HG03196 (cell line): ENCODE measurements at regions not wholly inside any gene's neighbourhood (a gene's known extent, or its start where the extent isn't known, plus 50 kb on each side); places are given as distances from the start of the nearest gene placed in this dataset.

Experiments used
- ATAC-seq: cut with Tn5 transposase; IDR thresholded peaks from one replicate; pipeline ENCODE4 v1.9.1; 2021; ENCODE audit not compliant: unreplicated experiment

- ATAC-seq, result no peak
Measured at GRCh38 chr2:185145316-185146121, 547.2 kb downstream of the ZNF804A start.

- no peak for ATAC-seq
Measured at GRCh38 chr2:185147361-185147760, 549.0 kb downstream of the ZNF804A start.

GRCh38 chr2:185152186-185152585 is 553.9 kb downstream of the ZNF804A start:
- ATAC-seq, result no peak

GRCh38 chr2:185161701-185162100 is 563.4 kb downstream of the ZNF804A start:
- ATAC-seq, result no peak

GRCh38 chr2:185174353-185174752 is 564.3 kb upstream of the FSIP2 start:
- no peak for ATAC-seq

- ATAC-seq, result no peak
Measured at GRCh38 chr2:185179743-185180142, 558.9 kb upstream of the FSIP2 start.

GRCh38 chr2:185181901-185182300 is 556.7 kb upstream of the FSIP2 start:
- ATAC-seq, result no peak

- no peak for ATAC-seq
Measured at GRCh38 chr2:185185044-185185443, 553.6 kb upstream of the FSIP2 start.

GRCh38 chr2:185187421-185187820 is 551.2 kb upstream of the FSIP2 start:
- ATAC-seq, result no peak

- ATAC-seq, result no peak
Measured at GRCh38 chr2:185188656-185189055, 549.9 kb upstream of the FSIP2 start.

GRCh38 chr2:185201063-185201462 is 537.5 kb upstream of the FSIP2 start:
- no peak for ATAC-seq

GRCh38 chr2:185202381-185202780 is 536.2 kb upstream of the FSIP2 start:
- ATAC-seq, result no peak

- ATAC-seq, result no peak
Measured at GRCh38 chr2:185202945-185203528, 535.6 kb upstream of the FSIP2 start.

- ATAC-seq, result no peak
Measured at GRCh38 chr2:185208261-185208660, 530.3 kb upstream of the FSIP2 start.

- no peak for ATAC-seq
Measured at GRCh38 chr2:185215497-185215896, 523.1 kb upstream of the FSIP2 start.

- no peak for ATAC-seq
Measured at GRCh38 chr2:185219981-185220380, 518.6 kb upstream of the FSIP2 start.

GRCh38 chr2:185222311-185222710 is 516.3 kb upstream of the FSIP2 start:
- ATAC-seq, result no peak

GRCh38 chr2:185227391-185227790 is 511.2 kb upstream of the FSIP2 start:
- no peak for ATAC-seq

GRCh38 chr2:185239491-185239890 is 499.1 kb upstream of the FSIP2 start:
- ATAC-seq, result no peak

- no peak for ATAC-seq
Measured at GRCh38 chr2:185240796-185241195, 497.8 kb upstream of the FSIP2 start.

GRCh38 chr2:185241556-185241955 is 497.0 kb upstream of the FSIP2 start:
- ATAC-seq, result no peak

- ATAC-seq, result no peak
Measured at GRCh38 chr2:185242462-185242861, 496.1 kb upstream of the FSIP2 start.

GRCh38 chr2:185245216-185245615 is 493.4 kb upstream of the FSIP2 start:
- no peak for ATAC-seq
